Liver (tissue), 3 donors: ENCODE measurements at regions not wholly inside any gene's neighbourhood (a gene's known extent, or its start where the extent isn't known, plus 50 kb on each side); places are given as distances from the start of the nearest gene placed in this dataset.

ENCODE experiments used
- CTCF ChIP-seq: fragments of 150-350 bp; IDR thresholded peaks from 2 replicates; pipeline ENCODE4 v1.5.1; 2017; ENCODE audit warnings: improper control_type of control experiment, low read depth, low read length; ENCODE audit not compliant: missing input control
- TAF1 ChIP-seq: conservative IDR thresholded peaks from 2 replicates; pipeline ENCODE4 v1.6.1; 2016; ENCODE audit warnings: antibody characterized with exemption, mild to moderate bottlenecking
- donor health status: healthy.
- donor health status: healthy.

GRCh38 chr5:40041452-40041851, 616.7 kb upstream of the DAB2 start:
- no peak for TF ChIP-seq CTCF
- TF ChIP-seq TAF1 = no peak
